Activated CD8-positive, alpha-beta memory T cell treated with anti-CD3 and anti-CD28 coated beads, Interleukin-2, amount 10 ng/mL, durations not matched to agents 7 days and 5 days (primary cell): ENCODE measurements at regions not wholly inside any gene's neighbourhood (a gene's known extent, or its start where the extent isn't known, plus 50 kb on each side); places are given as distances from the start of the nearest gene placed in this dataset.
"Not testable (repeated sequence)": the region's sequence is repeated elsewhere in the genome, so short reads cannot be mapped to it uniquely, and the experiment has no call there.

ENCODE experiments used
- ATAC-seq: fragments of 150-1000 bp; cut with Tn5 transposase; one replicate; pipeline ENCODE4 v1.10.0; 2021; ENCODE audit warnings: moderate library complexity
- CTCF ChIA-PET: fragments of 350-600 bp; sonication (Branson Sonifier 250); formaldehyde crosslinking; loops from one replicate; lab custom pipeline; 2021; ENCODE audit warnings: antibody characterized with exemption; lab: Charles Lee
- DNase-seq: peaks from one replicate; pipeline ENCODE4 v3.0.0-alpha.2; 2020
- H3K27ac Mint-ChIP-seq: one replicate; pipeline ENCODE4 v1.8.0; 2021; ENCODE audit warnings: mild to moderate bottlenecking, mixed read lengths
- H3K27me3 Mint-ChIP-seq: one replicate; pipeline ENCODE4 v1.8.0; 2021; ENCODE audit warnings: mixed read lengths
- H3K36me3 Mint-ChIP-seq: one replicate; pipeline ENCODE4 v1.8.0; 2021; ENCODE audit warnings: mild to moderate bottlenecking, mixed read lengths
- H3K4me1 Mint-ChIP-seq: one replicate; pipeline ENCODE4 v1.8.0; 2021; ENCODE audit warnings: mixed read lengths
- H3K4me3 Mint-ChIP-seq: one replicate; pipeline ENCODE4 v1.8.0; 2021; ENCODE audit warnings: mild to moderate bottlenecking, moderate library complexity, mixed read lengths
- H3K9me3 Mint-ChIP-seq: one replicate; pipeline ENCODE4 v1.8.0; 2022; ENCODE audit warnings: low read depth, mixed read lengths

GRCh38 chr2:131822237-131822721, 294.6 kb downstream of the CCDC74A start:
- DNase-seq, ATAC-seq, H3K36me3 Mint-ChIP-seq, H3K27ac Mint-ChIP-seq, H3K27me3 Mint-ChIP-seq, H3K9me3 Mint-ChIP-seq, CTCF ChIA-PET, H3K4me1 Mint-ChIP-seq, H3K4me3 Mint-ChIP-seq: not testable (repeated sequence)

- CTCF ChIA-PET, H3K9me3 Mint-ChIP-seq: not testable (repeated sequence)
Observed at GRCh38 chr2:131823058-131823457, 295.4 kb downstream of the CCDC74A start.

GRCh38 chr2:131824986-131825385, 297.3 kb downstream of the CCDC74A start:
- H3K27ac Mint-ChIP-seq, H3K36me3 Mint-ChIP-seq, H3K4me3 Mint-ChIP-seq, CTCF ChIA-PET, ATAC-seq, H3K27me3 Mint-ChIP-seq, DNase-seq, H3K4me1 Mint-ChIP-seq, H3K9me3 Mint-ChIP-seq: not testable (repeated sequence)

More at GRCh38 chr2:131823058-131823457, 295.4 kb downstream of the CCDC74A start:
- ATAC-seq, DNase-seq, H3K36me3 Mint-ChIP-seq, H3K27me3 Mint-ChIP-seq, H3K4me3 Mint-ChIP-seq, H3K27ac Mint-ChIP-seq, H3K4me1 Mint-ChIP-seq: not testable (repeated sequence)

GRCh38 chr2:131827481-131828163, 299.9 kb downstream of the CCDC74A start:
- ATAC-seq (no peak), DNase-seq (no peak)
- CTCF ChIA-PET, result no interaction called here
- Mint-ChIP-seq H3K27ac (no peak overlapping the region), H3K4me1 (no peaks in the 10 kb centered on the region), H3K9me3 (no peaks in the 10 kb centered on the region), H3K4me3 (no peak overlapping the region), H3K36me3 (no peaks in the 10 kb centered on the region), H3K27me3 (no peaks in the 10 kb centered on the region)

GRCh38 chr2:131828164-131828561, 300.5 kb downstream of the CCDC74A start:
- CTCF ChIA-PET, result no interaction called here
- Mint-ChIP-seq H3K9me3 (no peaks in the 10 kb centered on the region), H3K36me3 (no peaks in the 10 kb centered on the region), H3K27ac (no peak overlapping the region), H3K27me3 (no peaks in the 10 kb centered on the region), H3K4me1 (no peaks in the 10 kb centered on the region), H3K4me3 (no peak overlapping the region)
- ATAC-seq, result no peak
- no peak for DNase-seq

GRCh38 chr2:131828633-131829455, 301.2 kb downstream of the CCDC74A start:
- H3K36me3 Mint-ChIP-seq, H3K4me1 Mint-ChIP-seq, H3K27me3 Mint-ChIP-seq, DNase-seq, H3K4me3 Mint-ChIP-seq, CTCF ChIA-PET, H3K9me3 Mint-ChIP-seq, ATAC-seq, H3K27ac Mint-ChIP-seq: not testable (repeated sequence)

GRCh38 chr2:131829456-131830241, 302.0 kb downstream of the CCDC74A start:
- DNase-seq, H3K36me3 Mint-ChIP-seq, H3K4me3 Mint-ChIP-seq, ATAC-seq, H3K27ac Mint-ChIP-seq, H3K9me3 Mint-ChIP-seq, CTCF ChIA-PET, H3K27me3 Mint-ChIP-seq, H3K4me1 Mint-ChIP-seq: not testable (repeated sequence)

GRCh38 chr2:131830242-131830945, 302.7 kb downstream of the CCDC74A start:
- ATAC-seq, H3K4me1 Mint-ChIP-seq, H3K4me3 Mint-ChIP-seq: not testable (repeated sequence)

GRCh38 chr2:131830946-131831310, 303.2 kb downstream of the CCDC74A start:
- H3K9me3 Mint-ChIP-seq, H3K27ac Mint-ChIP-seq, H3K4me1 Mint-ChIP-seq, H3K27me3 Mint-ChIP-seq, CTCF ChIA-PET, H3K36me3 Mint-ChIP-seq, ATAC-seq, DNase-seq, H3K4me3 Mint-ChIP-seq: not testable (repeated sequence)

More at GRCh38 chr2:131830242-131830945, 302.7 kb downstream of the CCDC74A start:
- DNase-seq, H3K27me3 Mint-ChIP-seq, H3K9me3 Mint-ChIP-seq, CTCF ChIA-PET, H3K27ac Mint-ChIP-seq, H3K36me3 Mint-ChIP-seq: not testable (repeated sequence)

GRCh38 chr2:131831450-131832208, 303.9 kb downstream of the CCDC74A start:
- H3K27me3 Mint-ChIP-seq, H3K27ac Mint-ChIP-seq, H3K36me3 Mint-ChIP-seq, H3K4me3 Mint-ChIP-seq, H3K4me1 Mint-ChIP-seq, CTCF ChIA-PET, H3K9me3 Mint-ChIP-seq, DNase-seq: not testable (repeated sequence)
- peak; percentile 81 for ATAC-seq

- DNase-seq, H3K4me1 Mint-ChIP-seq, H3K9me3 Mint-ChIP-seq, H3K27ac Mint-ChIP-seq, H3K27me3 Mint-ChIP-seq, CTCF ChIA-PET, H3K4me3 Mint-ChIP-seq, ATAC-seq, H3K36me3 Mint-ChIP-seq: not testable (repeated sequence)
Observed at GRCh38 chr2:131832209-131832780, 304.6 kb downstream of the CCDC74A start.

GRCh38 chr2:131832917-131833316, 305.2 kb downstream of the CCDC74A start:
- H3K36me3 Mint-ChIP-seq, H3K4me1 Mint-ChIP-seq, ATAC-seq, DNase-seq, CTCF ChIA-PET, H3K9me3 Mint-ChIP-seq, H3K27me3 Mint-ChIP-seq, H3K27ac Mint-ChIP-seq, H3K4me3 Mint-ChIP-seq: not testable (repeated sequence)
